CD8-positive, alpha-beta memory T cell (primary cell): ENCODE measurements at regions not wholly inside any gene's neighbourhood (a gene's known extent, or its start where the extent isn't known, plus 50 kb on each side); places are given as distances from the start of the nearest gene placed in this dataset.

Experiments used
- CTCF ChIA-PET: fragments of 350-600 bp; sonication (Branson Sonifier 250); formaldehyde crosslinking; loops from one replicate; lab custom pipeline; 2021; ENCODE audit warnings: antibody characterized with exemption; lab: Charles Lee
- POLR2A ChIA-PET: fragments of 350-600 bp; sonication (Branson Sonifier 250); formaldehyde crosslinking; loops from one replicate; lab custom pipeline; 2021; ENCODE audit warnings: antibody characterized with exemption; lab: Charles Lee
- DNase-seq, 5 donors: peaks; one replicate each; pipeline versions ENCODE4 v3.0.0 to v3.0.0-alpha.2; 2020 to 2022; ENCODE audit warnings: mixed read lengths in 1 of 5
- H3K27ac ChIP-seq: one replicate; pipeline ENCODE4 v1.7.0; 2013; ENCODE audit warnings: low read depth, mild to moderate bottlenecking, low read length, moderate library complexity
- H3K27me3 ChIP-seq: 2 replicates; pipeline ENCODE4 v1.7.0; 2013; ENCODE audit warnings: low read length, mild to moderate bottlenecking; ENCODE audit not compliant: insufficient read depth, poor library complexity, severe bottlenecking
- H3K36me3 ChIP-seq: 2 replicates; pipeline ENCODE4 v1.7.0; 2013; ENCODE audit warnings: mild to moderate bottlenecking, low read length, moderate library complexity; ENCODE audit not compliant: insufficient read depth
- H3K4me1 ChIP-seq: 2 replicates; pipeline ENCODE4 v1.7.0; 2013; ENCODE audit warnings: mild to moderate bottlenecking, low read length, moderate library complexity; ENCODE audit not compliant: insufficient read depth
- H3K4me3 ChIP-seq: 2 replicates; pipeline ENCODE4 v1.7.0; 2013; ENCODE audit warnings: mild to moderate bottlenecking, low read length
- H3K9me3 ChIP-seq: 2 replicates; pipeline ENCODE4 v1.7.0; 2013; ENCODE audit warnings: mild to moderate bottlenecking, low read length
- H3K27ac Mint-ChIP-seq, 8 donors: one replicate each; pipeline ENCODE4 v1.8.0; 2020 to 2021; ENCODE audit warnings: mixed read lengths in 8 of 8, mild to moderate bottlenecking in 6 of 8, inconsistent platforms in 3 of 8, moderate library complexity in 3 of 8
- H3K27me3 Mint-ChIP-seq, 2 donors: one replicate each; pipeline ENCODE4 v1.8.0; 2020 to 2021; ENCODE audit warnings: mixed read lengths in 2 of 2, mild to moderate bottlenecking in 1 of 2, moderate library complexity in 1 of 2
- H3K36me3 Mint-ChIP-seq, 3 donors: one replicate each; pipeline ENCODE4 v1.8.0; 2020 to 2021; ENCODE audit warnings: mixed read lengths in 3 of 3, inconsistent platforms in 1 of 3, mild to moderate bottlenecking in 1 of 3
- H3K4me1 Mint-ChIP-seq, 3 donors: one replicate each; pipeline ENCODE4 v1.8.0; 2020 to 2021; ENCODE audit warnings: mixed read lengths in 3 of 3, inconsistent platforms in 1 of 3, mild to moderate bottlenecking in 1 of 3
- H3K4me3 Mint-ChIP-seq, 7 donors: one replicate each; pipeline ENCODE4 v1.8.0; 2020 to 2021; ENCODE audit warnings: mixed read lengths in 7 of 7, mild to moderate bottlenecking in 6 of 7, moderate library complexity in 4 of 7, inconsistent platforms in 2 of 7
- H3K9me3 Mint-ChIP-seq, 5 donors: one replicate each; pipeline ENCODE4 v1.8.0; 2020 to 2022; ENCODE audit warnings: mixed read lengths in 5 of 5, mild to moderate bottlenecking in 3 of 5, moderate library complexity in 2 of 5, inconsistent platforms in 1 of 5

- Histone ChIP-seq H3K4me1 (no peaks in the 10 kb centered on the region), H3K36me3 (no peaks in the 10 kb centered on the region), H3K4me3 (no peak overlapping the region), H3K27ac (no peak overlapping the region), H3K9me3 (no peaks in the 10 kb centered on the region), H3K27me3 (no peaks in the 10 kb centered on the region)
- POLR2A ChIA-PET, result no interaction called here
- Mint-ChIP-seq H3K4me1 (no peaks in the 10 kb centered on the region), H3K4me3 (no peak overlapping the region), H3K27me3 (peaks cover 5 to 8% of the 10 kb centered on the region in 2 donors), H3K36me3 (no peaks in the 10 kb centered on the region), H3K9me3 (peaks cover 0 to 3% (median 0%) of the 10 kb centered on the region in 5 donors), H3K27ac (no peak overlapping the region)
- no peak for DNase-seq
- CTCF ChIA-PET, result no interaction called here
Measured at GRCh38 chr6:167756597-167756996, 70.1 kb upstream of the AFDN start.

DNA sequence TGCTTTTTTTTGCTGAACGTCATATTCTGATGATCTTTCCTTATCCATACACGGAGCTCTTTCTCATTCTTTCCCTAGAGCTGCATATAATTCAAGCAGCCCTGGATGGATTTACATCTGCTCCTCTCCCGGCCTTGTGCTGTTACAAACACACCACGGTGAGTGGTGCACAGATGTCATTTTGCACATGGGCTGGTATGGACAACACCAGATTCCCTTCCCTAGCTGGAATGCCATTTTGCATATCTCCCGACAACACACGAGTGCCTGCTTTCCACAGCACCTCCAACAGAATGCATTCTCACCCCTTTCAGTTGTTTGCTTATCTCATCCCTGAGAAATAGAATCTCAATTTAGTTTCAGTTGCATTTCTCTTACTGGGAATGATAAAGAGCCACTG, 69.5 kb upstream of the AFDN start:
- no peaks in the 10 kb centered on the region for H3K4me1 ChIP-seq
- Mint-ChIP-seq H3K36me3 (no peaks in the 10 kb centered on the region), H3K27ac (no peak overlapping the region), H3K27me3 (peaks cover 5 to 8% of the 10 kb centered on the region in 2 donors), H3K9me3 (peaks cover 0 to 3% (median 0%) of the 10 kb centered on the region in 5 donors), H3K4me1 (no peaks in the 10 kb centered on the region), H3K4me3 (no peak overlapping the region)
- no peak for DNase-seq
- H3K27me3 ChIP-seq, result no peaks in the 10 kb centered on the region
- ChIA-PET POLR2A (no interaction called here), CTCF (no interaction called here)
- no peak overlapping the region for H3K27ac ChIP-seq
- no peaks in the 10 kb centered on the region for H3K36me3 ChIP-seq
- H3K9me3 ChIP-seq, result no peaks in the 10 kb centered on the region
- no peak overlapping the region for H3K4me3 ChIP-seq

DNA sequence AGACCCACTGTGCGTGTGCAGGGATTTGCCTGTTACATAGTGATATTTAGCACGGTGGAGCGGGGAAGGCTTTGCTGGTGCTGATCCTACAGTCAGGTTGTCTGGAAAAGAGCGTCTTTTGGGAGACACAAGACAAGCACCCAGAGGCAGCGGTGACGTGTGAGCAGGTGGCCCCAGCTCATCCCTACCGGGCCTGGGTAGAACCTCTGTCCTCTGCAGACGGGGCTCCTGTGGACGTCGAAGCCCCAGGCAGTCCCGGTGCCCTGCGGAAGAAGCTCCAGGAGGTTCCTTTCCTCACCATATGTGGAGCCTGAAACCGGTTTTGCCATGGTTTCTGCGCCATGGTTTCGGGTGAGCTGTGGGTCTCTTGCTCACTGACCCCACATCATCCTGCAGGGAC, 68.9 kb upstream of the AFDN start:
- no peak for DNase-seq
- peaks cover 5 to 8% of the 10 kb centered on the region in 2 donors for H3K27me3 Mint-ChIP-seq
- no peaks in the 10 kb centered on the region for H3K36me3 ChIP-seq
- no peak overlapping the region for H3K27ac ChIP-seq
- no peaks in the 10 kb centered on the region for H3K4me1 ChIP-seq
- POLR2A ChIA-PET, result no interaction called here
- no peak overlapping the region for H3K4me3 Mint-ChIP-seq
- no peak overlapping the region for H3K27ac Mint-ChIP-seq
- peaks cover 0 to 3% (median 0%) of the 10 kb centered on the region in 5 donors for H3K9me3 Mint-ChIP-seq
- no peaks in the 10 kb centered on the region for H3K4me1 Mint-ChIP-seq
- H3K36me3 Mint-ChIP-seq, result no peaks in the 10 kb centered on the region
- H3K9me3 ChIP-seq, result no peaks in the 10 kb centered on the region
- CTCF ChIA-PET, result no interaction called here
- H3K27me3 ChIP-seq, result no peaks in the 10 kb centered on the region
- H3K4me3 ChIP-seq, result no peak overlapping the region

GRCh38 chr6:167758309-167759023, 68.2 kb upstream of the AFDN start:
- Mint-ChIP-seq H3K4me3 (no peak overlapping the region), H3K27me3 (peaks cover 5 to 8% of the 10 kb centered on the region in 2 donors), H3K9me3 (peaks cover 0 to 3% (median 0%) of the 10 kb centered on the region in 5 donors), H3K36me3 (no peaks in the 10 kb centered on the region), H3K27ac (no peak overlapping the region), H3K4me1 (no peaks in the 10 kb centered on the region)
- ChIA-PET CTCF (no interaction called here), POLR2A (no interaction called here)
- Histone ChIP-seq H3K4me1 (no peaks in the 10 kb centered on the region), H3K27ac (no peak overlapping the region), H3K9me3 (no peaks in the 10 kb centered on the region), H3K27me3 (no peaks in the 10 kb centered on the region), H3K4me3 (no peak overlapping the region), H3K36me3 (no peaks in the 10 kb centered on the region)
- no peak for DNase-seq

- no peaks in the 10 kb centered on the region for H3K36me3 Mint-ChIP-seq
- Histone ChIP-seq H3K36me3 (no peaks in the 10 kb centered on the region), H3K27me3 (no peaks in the 10 kb centered on the region), H3K4me1 (no peaks in the 10 kb centered on the region), H3K4me3 (no peak overlapping the region), H3K9me3 (no peaks in the 10 kb centered on the region), H3K27ac (no peak overlapping the region)
- peaks cover 5 to 8% of the 10 kb centered on the region in 2 donors for H3K27me3 Mint-ChIP-seq
- no peaks in the 10 kb centered on the region for H3K4me1 Mint-ChIP-seq
- H3K9me3 Mint-ChIP-seq, result peaks cover 0 to 2% (median 0%) of the 10 kb centered on the region in 5 donors
- no peak overlapping the region for H3K4me3 Mint-ChIP-seq
- POLR2A ChIA-PET, result no interaction called here
- CTCF ChIA-PET, result no interaction called here
- DNase-seq, result no peak
- no peak overlapping the region for H3K27ac Mint-ChIP-seq
Measured at GRCh38 chr6:167759206-167759605, 67.5 kb upstream of the AFDN start.

DNA sequence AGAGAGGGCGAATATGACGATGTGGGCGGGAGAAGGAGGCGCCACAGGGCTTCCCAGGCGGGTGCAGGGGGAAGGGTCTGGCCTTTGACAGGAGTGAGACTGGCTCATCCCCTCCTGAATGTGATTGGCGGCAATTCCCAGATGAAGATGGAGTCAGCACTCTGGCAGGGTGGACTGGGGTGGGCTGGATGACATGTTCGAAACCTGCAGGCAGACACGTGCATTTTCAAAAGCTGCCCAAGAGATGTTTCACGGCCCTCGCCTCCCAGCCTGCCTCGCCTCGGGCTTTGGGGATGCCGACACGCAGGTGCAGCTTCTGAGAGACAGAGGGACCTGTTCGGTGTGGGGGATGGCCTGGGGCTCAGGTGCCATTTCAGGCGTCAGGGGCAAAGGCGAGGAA, 66.8 kb upstream of the AFDN start:
- H3K27ac Mint-ChIP-seq, result no peak overlapping the region
- Histone ChIP-seq H3K9me3 (no peaks in the 10 kb centered on the region), H3K27me3 (no peaks in the 10 kb centered on the region), H3K27ac (no peak overlapping the region), H3K4me3 (no peak overlapping the region), H3K4me1 (no peaks in the 10 kb centered on the region), H3K36me3 (no peaks in the 10 kb centered on the region)
- DNase-seq, result no peak
- no peaks in the 10 kb centered on the region for H3K4me1 Mint-ChIP-seq
- peaks cover 3 to 8% of the 10 kb centered on the region in 2 donors for H3K27me3 Mint-ChIP-seq
- ChIA-PET CTCF (no interaction called here), POLR2A (no interaction called here)
- H3K36me3 Mint-ChIP-seq, result no peaks in the 10 kb centered on the region
- peaks cover 0 to 2% (median 0%) of the 10 kb centered on the region in 5 donors for H3K9me3 Mint-ChIP-seq
- H3K4me3 Mint-ChIP-seq, result no peak overlapping the region

DNA sequence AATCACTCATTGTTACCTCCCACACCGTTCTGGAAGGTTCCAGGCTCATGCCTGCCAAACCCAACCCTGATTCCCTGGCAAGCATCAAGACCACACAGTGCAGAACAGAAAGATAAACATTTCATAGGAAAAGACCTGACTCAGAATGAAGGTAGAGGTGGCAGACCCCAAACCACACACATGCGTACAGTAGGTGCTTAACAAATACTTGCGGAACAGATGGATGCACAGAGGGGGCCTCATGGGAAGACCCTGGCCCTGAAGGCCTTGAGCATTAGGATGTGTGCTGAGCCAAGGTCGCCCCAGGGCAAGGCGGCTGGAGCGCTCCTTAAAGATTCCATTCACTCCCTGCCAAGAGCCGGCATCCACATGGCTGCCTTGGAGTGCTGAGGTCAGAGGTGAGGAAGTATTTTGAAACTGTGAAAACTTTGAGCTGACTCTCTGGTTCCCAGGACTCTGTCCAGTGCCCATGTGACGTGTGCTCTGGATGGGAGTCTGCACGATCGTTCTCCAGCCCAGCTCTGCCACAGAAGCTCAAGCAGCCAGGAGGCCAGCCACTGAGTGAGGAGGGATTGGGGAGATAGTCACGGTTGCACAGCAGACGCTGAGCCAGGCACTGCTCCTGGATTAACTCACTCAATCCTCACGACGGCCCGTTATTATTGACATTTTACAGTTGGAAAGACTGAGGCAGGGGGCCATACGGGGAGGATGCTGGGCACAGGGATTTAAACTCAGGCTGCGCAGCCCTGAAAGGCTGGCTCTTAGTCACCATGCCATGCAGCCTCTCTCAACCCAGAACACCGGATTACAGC, 65.5 kb upstream of the AFDN start:
- Mint-ChIP-seq H3K4me1 (no peaks in the 10 kb centered on the region), H3K9me3 (peaks cover 0 to 2% (median 0%) of the 10 kb centered on the region in 5 donors), H3K27ac (no peak overlapping the region), H3K27me3 (peaks cover 5 to 8% of the 10 kb centered on the region in 2 donors), H3K4me3 (no peak overlapping the region), H3K36me3 (no peaks in the 10 kb centered on the region)
- H3K27me3 ChIP-seq, result no peaks in the 10 kb centered on the region
- H3K4me1 ChIP-seq, result no peaks in the 10 kb centered on the region
- H3K36me3 ChIP-seq, result no peaks in the 10 kb centered on the region
- ChIA-PET POLR2A (no interaction called here), CTCF (no interaction called here)
- no peaks in the 10 kb centered on the region for H3K9me3 ChIP-seq
- no peak overlapping the region for H3K27ac ChIP-seq
- H3K4me3 ChIP-seq, result no peak overlapping the region
- no peak for DNase-seq

- no peaks in the 10 kb centered on the region for H3K36me3 ChIP-seq
- no peaks in the 10 kb centered on the region for H3K27me3 ChIP-seq
- Mint-ChIP-seq H3K27me3 (peaks cover 5 to 8% of the 10 kb centered on the region in 2 donors), H3K9me3 (peaks cover 0 to 2% (median 0%) of the 10 kb centered on the region in 5 donors), H3K4me1 (no peaks in the 10 kb centered on the region), H3K4me3 (no peak overlapping the region), H3K27ac (no peak overlapping the region), H3K36me3 (no peaks in the 10 kb centered on the region)
- H3K27ac ChIP-seq, result no peak overlapping the region
- no peak overlapping the region for H3K4me3 ChIP-seq
- H3K9me3 ChIP-seq, result no peaks in the 10 kb centered on the region
- H3K4me1 ChIP-seq, result no peaks in the 10 kb centered on the region
- CTCF ChIA-PET, result no interaction called here
- POLR2A ChIA-PET, result no interaction called here
- no peak for DNase-seq
Measured at GRCh38 chr6:167761794-167762258, 64.9 kb upstream of the AFDN start.
